Effector memory CD4-positive, alpha-beta T cell (primary cell): ENCODE measurements at regions not wholly inside any gene's neighbourhood (a gene's known extent, or its start where the extent isn't known, plus 50 kb on each side); places are given as distances from the start of the nearest gene placed in this dataset.

Experiments used
- DNase-seq, 3 donors: peaks; one replicate each; pipeline ENCODE4 v3.0.0-alpha.2; 2020
- H3K27ac ChIP-seq: 2 replicates; pipeline ENCODE4 v1.7.0; 2013; ENCODE audit warnings: mild to moderate bottlenecking, low read length, moderate library complexity; ENCODE audit not compliant: insufficient read depth, poor library complexity, severe bottlenecking
- H3K27me3 ChIP-seq: replicated peaks from 2 replicates; pipeline ENCODE4 v1.7.0; 2013; ENCODE audit warnings: mild to moderate bottlenecking, low read length; ENCODE audit not compliant: insufficient read depth, control insufficient read depth, poor library complexity, severe bottlenecking
- H3K36me3 ChIP-seq: 2 replicates; pipeline ENCODE4 v1.7.0; 2013; ENCODE audit warnings: mild to moderate bottlenecking, low read length, moderate library complexity; ENCODE audit not compliant: control insufficient read depth, insufficient read depth
- H3K4me1 ChIP-seq: 2 replicates; pipeline ENCODE4 v1.7.0; 2013; ENCODE audit warnings: low read length, mild to moderate bottlenecking; ENCODE audit not compliant: control insufficient read depth, insufficient read depth, poor library complexity, severe bottlenecking
- H3K4me3 ChIP-seq: 2 replicates; pipeline ENCODE4 v1.7.0; 2013; ENCODE audit warnings: low read length, low read depth, mild to moderate bottlenecking; ENCODE audit not compliant: insufficient read depth, poor library complexity, severe bottlenecking
- H3K9me3 ChIP-seq: 2 replicates; pipeline ENCODE4 v1.7.0; 2013; ENCODE audit warnings: mild to moderate bottlenecking, low read length, moderate library complexity; ENCODE audit not compliant: control insufficient read depth

GRCh38 chr3:118468801-118469200, 565.8 kb downstream of the IGSF11 start:
- DNase-seq, result no peak
- H3K36me3 ChIP-seq, result no peaks in the 10 kb centered on the region
- no peaks in the 10 kb centered on the region for H3K9me3 ChIP-seq
- no peaks in the 10 kb centered on the region for H3K4me1 ChIP-seq
- H3K27ac ChIP-seq, result no peak overlapping the region
- no peaks in the 10 kb centered on the region for H3K27me3 ChIP-seq
- H3K4me3 ChIP-seq, result no peak overlapping the region

- no peak for DNase-seq
- Histone ChIP-seq H3K4me1 (no peaks in the 10 kb centered on the region), H3K27ac (no peak overlapping the region), H3K27me3 (no peaks in the 10 kb centered on the region), H3K9me3 (no peaks in the 10 kb centered on the region), H3K36me3 (no peaks in the 10 kb centered on the region), H3K4me3 (no peak overlapping the region)
These were observed 562.1 kb downstream of the IGSF11 start for GRCh38 chr3:118472586-118472985.

- no peaks in the 10 kb centered on the region for H3K27me3 ChIP-seq
- no peak overlapping the region for H3K4me3 ChIP-seq
- H3K27ac ChIP-seq, result no peak overlapping the region
- no peaks in the 10 kb centered on the region for H3K4me1 ChIP-seq
- DNase-seq, result no peak
- no peaks in the 10 kb centered on the region for H3K36me3 ChIP-seq
- no peaks in the 10 kb centered on the region for H3K9me3 ChIP-seq
These were observed 561.3 kb downstream of the IGSF11 start for GRCh38 chr3:118473343-118473742.

DNA sequence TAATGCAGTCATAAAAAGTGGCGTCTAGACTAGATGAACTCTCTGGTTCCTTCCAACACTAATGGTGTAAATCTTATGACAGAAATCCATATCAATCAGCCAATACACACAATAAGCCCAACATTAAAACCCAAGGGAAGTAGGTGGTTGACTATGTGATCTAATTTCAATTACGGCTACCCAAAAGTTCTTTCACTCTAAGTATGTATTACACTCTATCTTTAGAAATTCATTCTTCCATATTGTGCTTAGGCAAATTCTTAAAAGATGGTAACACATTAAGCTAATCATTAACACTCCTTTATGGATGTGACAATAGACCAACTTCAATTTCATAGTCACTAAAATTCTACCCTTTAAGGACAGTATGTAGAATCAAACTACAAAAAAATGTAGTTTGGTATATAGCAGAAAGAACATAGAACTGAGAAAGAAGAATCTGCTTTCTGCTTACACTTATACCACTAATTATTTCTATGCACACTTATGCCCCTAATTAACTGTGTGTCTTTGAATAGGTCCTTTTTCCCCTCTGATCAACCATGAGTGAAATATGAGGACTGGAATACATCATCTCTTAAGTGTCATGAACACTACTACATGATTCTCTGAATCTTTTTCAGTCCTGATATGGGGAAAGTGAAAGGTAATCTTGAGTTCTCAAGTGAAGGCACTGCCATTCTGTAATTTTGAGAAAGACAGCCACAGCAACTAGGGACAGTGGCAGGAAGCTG, 557.6 kb downstream of the IGSF11 start:
- DNase-seq, result no peak
- H3K36me3 ChIP-seq, result no peaks in the 10 kb centered on the region
- no peaks in the 10 kb centered on the region for H3K9me3 ChIP-seq
- H3K27ac ChIP-seq, result no peak overlapping the region
- no peaks in the 10 kb centered on the region for H3K4me1 ChIP-seq
- no peak overlapping the region for H3K4me3 ChIP-seq
- H3K27me3 ChIP-seq, result no peaks in the 10 kb centered on the region

DNA sequence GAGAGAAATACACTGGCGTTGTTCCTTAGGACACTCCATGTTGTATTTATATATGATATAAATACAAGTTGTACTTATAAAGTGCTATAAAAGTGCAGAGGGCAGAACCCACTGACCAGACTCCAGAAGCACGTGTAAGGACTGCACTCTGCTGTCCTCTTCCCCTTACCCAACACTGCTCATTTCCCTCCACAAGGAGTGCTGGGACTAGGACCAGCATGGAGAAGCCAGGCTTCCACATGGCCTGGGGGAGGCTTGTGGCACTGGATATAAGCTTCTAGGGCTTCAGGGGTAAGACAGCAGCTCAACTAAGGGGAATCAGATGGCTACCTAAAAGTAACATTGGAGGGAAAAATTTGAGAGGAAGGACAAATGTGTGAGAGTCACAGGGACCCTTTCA, 556.9 kb downstream of the IGSF11 start:
- no peak overlapping the region for H3K4me3 ChIP-seq

GRCh38 chr3:118478706-118479276, 555.9 kb downstream of the IGSF11 start:
- no peaks in the 10 kb centered on the region for H3K9me3 ChIP-seq
- no peak for DNase-seq
- no peak overlapping the region for H3K4me3 ChIP-seq
- no peaks in the 10 kb centered on the region for H3K36me3 ChIP-seq
- H3K4me1 ChIP-seq, result no peaks in the 10 kb centered on the region
- H3K27me3 ChIP-seq, result no peaks in the 10 kb centered on the region
- H3K27ac ChIP-seq, result no peak overlapping the region

More for the DNA sequence above, 556.9 kb downstream of the IGSF11 start:
- H3K27ac ChIP-seq, result no peak overlapping the region
- no peak for DNase-seq
- H3K36me3 ChIP-seq, result no peaks in the 10 kb centered on the region
- no peaks in the 10 kb centered on the region for H3K4me1 ChIP-seq
- H3K27me3 ChIP-seq, result no peaks in the 10 kb centered on the region
- no peaks in the 10 kb centered on the region for H3K9me3 ChIP-seq

DNA sequence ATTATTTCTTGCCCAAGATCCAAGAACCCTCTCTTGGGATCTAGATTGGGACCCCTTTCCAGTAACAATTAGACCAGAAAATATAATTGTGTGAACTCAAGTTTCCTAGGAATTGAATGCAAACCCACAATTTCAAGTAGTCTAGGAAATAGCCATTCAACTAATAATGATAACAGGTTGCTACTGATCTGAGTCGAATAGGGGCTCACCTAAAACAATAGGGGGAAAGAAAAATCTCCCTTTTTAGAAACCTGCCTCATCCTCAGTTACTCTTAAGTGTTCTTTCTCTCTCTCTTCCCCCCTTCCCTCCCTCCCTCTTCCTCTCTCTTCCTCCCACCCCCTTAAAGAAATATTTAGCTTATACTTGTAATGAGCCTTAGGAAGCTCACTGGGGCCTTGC, 555.3 kb downstream of the IGSF11 start:
- no peak for DNase-seq
- H3K9me3 ChIP-seq, result no peaks in the 10 kb centered on the region
- no peaks in the 10 kb centered on the region for H3K36me3 ChIP-seq
- H3K4me1 ChIP-seq, result no peaks in the 10 kb centered on the region
- H3K27me3 ChIP-seq, result no peaks in the 10 kb centered on the region
- H3K27ac ChIP-seq, result no peak overlapping the region
- H3K4me3 ChIP-seq, result no peak overlapping the region

DNA sequence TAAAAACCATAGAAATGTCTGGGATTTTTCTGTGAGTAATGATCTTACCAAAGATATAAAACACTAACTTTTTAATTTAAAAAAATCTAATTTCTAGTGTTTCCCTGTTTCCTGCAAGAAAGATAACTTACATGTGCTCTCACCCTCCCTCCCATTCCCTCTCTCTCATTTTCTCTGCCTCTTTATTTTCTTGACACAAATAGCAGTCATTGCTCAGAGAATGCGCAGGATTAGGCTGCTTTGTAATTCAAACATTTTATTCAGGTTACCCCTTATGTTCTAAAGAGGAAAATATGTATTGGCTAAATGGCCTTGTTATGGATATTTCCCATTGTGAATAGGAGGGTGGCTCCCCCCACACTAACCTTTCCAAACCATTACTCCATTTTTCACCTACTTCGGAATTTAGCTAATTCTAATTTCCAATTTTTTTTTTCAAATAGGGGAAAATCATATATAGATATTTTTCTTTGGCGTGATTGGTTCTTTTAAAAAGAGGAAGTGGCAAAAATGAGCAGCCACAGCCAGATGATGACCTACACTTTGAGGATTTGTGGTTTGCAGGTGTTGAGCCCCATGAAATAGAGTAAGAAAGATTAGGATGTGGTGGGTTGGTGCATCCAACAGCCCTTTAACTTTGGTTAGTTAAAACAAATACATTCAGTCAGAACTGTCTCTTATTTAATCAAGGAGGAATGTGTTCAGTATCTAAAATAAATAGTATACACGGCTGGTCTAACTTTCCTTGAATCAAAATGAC, 554.4 kb downstream of the IGSF11 start:
- DNase-seq, result no peak
- Histone ChIP-seq H3K9me3 (no peaks in the 10 kb centered on the region), H3K4me3 (no peak overlapping the region)

GRCh38 chr3:118485693-118486092, 549.0 kb downstream of the IGSF11 start:
- Histone ChIP-seq H3K36me3 (no peaks in the 10 kb centered on the region), H3K4me3 (no peak overlapping the region), H3K4me1 (no peaks in the 10 kb centered on the region), H3K9me3 (no peaks in the 10 kb centered on the region), H3K27ac (no peak overlapping the region), H3K27me3 (no peaks in the 10 kb centered on the region)
- DNase-seq, result no peak

More for the DNA sequence above, 554.4 kb downstream of the IGSF11 start:
- Histone ChIP-seq H3K4me1 (no peaks in the 10 kb centered on the region), H3K27me3 (no peaks in the 10 kb centered on the region), H3K27ac (no peak overlapping the region), H3K36me3 (no peaks in the 10 kb centered on the region)

- no peaks in the 10 kb centered on the region for H3K36me3 ChIP-seq
- no peaks in the 10 kb centered on the region for H3K27me3 ChIP-seq
- H3K27ac ChIP-seq, result no peak overlapping the region
- no peaks in the 10 kb centered on the region for H3K4me1 ChIP-seq
- H3K9me3 ChIP-seq, result no peaks in the 10 kb centered on the region
- DNase-seq, result no peak
- no peak overlapping the region for H3K4me3 ChIP-seq
These were observed 546.9 kb downstream of the IGSF11 start for GRCh38 chr3:118487734-118488133.
